Left cardiac atrium (tissue), 4 donors: ENCODE measurements at regions not wholly inside any gene's neighbourhood (a gene's known extent, or its start where the extent isn't known, plus 50 kb on each side); places are given as distances from the start of the nearest gene placed in this dataset.
"Not testable (repeated sequence)": the region's sequence is repeated elsewhere in the genome, so short reads cannot be mapped to it uniquely, and the experiment has no call there.

Experiments
- ATAC-seq, 2 donors: fragments of 200-7000 bp; cut with Tn5 transposase; one replicate each; pipeline ENCODE4 v1.9.1; 2020; ENCODE audit warnings: mild to moderate bottlenecking in 2 of 2, moderate library complexity in 2 of 2
- DNase-seq: peaks from one replicate; pipeline ENCODE4 v3.0.0-alpha.2; 2020
- intact Hi-C, 2 donors: fragments of 100-400 bp; cut with DNase I; formaldehyde crosslinking; loops; one replicate each; pipeline versions ENCODE4 v1.14.1 to v1.15.1; 2022 to 2023
- donor health status: DM: no; HTN: yes; CAD: no.
- donor health status: DM: no; HTN: yes; CAD: no; lungs with severe emphysema.
- donor health status: DM: yes; HTN: yes; CAD: no.
- donor health status: Dilated cardiomyopathy.

- ATAC-seq, DNase-seq, intact Hi-C loops: not testable (repeated sequence)
Observed at GRCh38 chr17:52409222-52409621, 250.7 kb upstream of the CA10 start.

GRCh38 chr17:52395308-52395707 is 236.8 kb upstream of the CA10 start:
- ATAC-seq (no peak), DNase-seq (no peak)
- intact Hi-C loops: no loop called here

GRCh38 chr17:52390422-52390821 is 231.9 kb upstream of the CA10 start:
- DNase-seq: no peak
- intact Hi-C loops: no loop called here
- ATAC-seq: peak in 1 of 2 donors; percentile 34

GRCh38 chr17:52389632-52390031 is 231.1 kb upstream of the CA10 start:
- no peak for DNase-seq
- ATAC-seq: peak in 1 of 2 donors; percentile 68
- intact Hi-C loops: no loop called here

GRCh38 chr17:52388941-52389340 is 230.4 kb upstream of the CA10 start:
- intact Hi-C loops: no loop called here
- DNase-seq (no peak), ATAC-seq (no peak)

GRCh38 chr17:52384695-52385094 is 226.2 kb upstream of the CA10 start:
- ATAC-seq (no peak), DNase-seq (no peak)
- intact Hi-C loops: no loop called here

- DNase-seq: peak; percentile 41
- ATAC-seq: peak; percentile 68 to 89
- intact Hi-C loops: no loop called here
Observed at GRCh38 chr17:52383493-52384100, 225.1 kb upstream of the CA10 start.

- DNase-seq: no peak
- no peak for ATAC-seq
- intact Hi-C loops: no loop called here
Observed at GRCh38 chr17:52378860-52379259, 220.3 kb upstream of the CA10 start.

GRCh38 chr17:52376137-52376536 is 217.6 kb upstream of the CA10 start:
- no peak for ATAC-seq
- DNase-seq: no peak
- intact Hi-C loops: no loop called here

GRCh38 chr17:52368886-52369285 is 210.4 kb upstream of the CA10 start:
- intact Hi-C loops: no loop called here
- DNase-seq (no peak), ATAC-seq (no peak)

- intact Hi-C loops: no loop called here
Observed at GRCh38 chr17:52357854-52358253, 199.3 kb upstream of the CA10 start.

GRCh38 chr17:52336796-52337195 is 178.3 kb upstream of the CA10 start:
- intact Hi-C loops: no loop called here
- ATAC-seq (no peak), DNase-seq (no peak)

More at GRCh38 chr17:52357854-52358253, 199.3 kb upstream of the CA10 start:
- DNase-seq (no peak), ATAC-seq (no peak)

GRCh38 chr17:52306314-52306713 is 147.8 kb upstream of the CA10 start:
- DNase-seq (no peak), ATAC-seq (no peak)
- intact Hi-C loops: no loop called here

- no peak for ATAC-seq
Observed at GRCh38 chr17:52298881-52299280, 140.4 kb upstream of the CA10 start.

GRCh38 chr17:52297230-52298010 is 138.9 kb upstream of the CA10 start:
- ATAC-seq: no peak
- DNase-seq: no peak
- intact Hi-C loops: no loop called here

More at GRCh38 chr17:52298881-52299280, 140.4 kb upstream of the CA10 start:
- DNase-seq: no peak
- intact Hi-C loops: no loop called here

GRCh38 chr17:52294301-52294700 is 135.8 kb upstream of the CA10 start:
- intact Hi-C loops: no loop called here
- no peak for DNase-seq
- no peak for ATAC-seq

GRCh38 chr17:52287611-52288010 is 129.1 kb upstream of the CA10 start:
- no peak for ATAC-seq
- no peak for DNase-seq
- intact Hi-C loops: no loop called here

GRCh38 chr17:52283872-52284271 is 125.4 kb upstream of the CA10 start:
- DNase-seq (no peak), ATAC-seq (no peak)
- intact Hi-C loops: no loop called here

GRCh38 chr17:52276381-52277008 is 118.0 kb upstream of the CA10 start:
- no peak for DNase-seq
- intact Hi-C loops: no loop called here
- ATAC-seq: no peak

GRCh38 chr17:52271781-52272180 is 113.3 kb upstream of the CA10 start:
- intact Hi-C loops: no loop called here
- DNase-seq (no peak), ATAC-seq (no peak)
